OCI-LY3 (cell line): ENCODE measurements at regions not wholly inside any gene's neighbourhood (a gene's known extent, or its start where the extent isn't known, plus 50 kb on each side); places are given as distances from the start of the nearest gene placed in this dataset.

Experiments
- H2AFZ ChIP-seq: fragments of 200-600, 300-600 bp; shearing (Covaris generic); 2 replicates; pipeline ENCODE4 v1.6.0; 2014; ENCODE audit warnings: antibody characterized with exemption, low read depth, low read length
- H3K27ac ChIP-seq: fragments of 200-600, 300-600 bp; sonication (generic); 2 replicates; pipeline ENCODE4 v1.5.1; 2014; ENCODE audit warnings: mild to moderate bottlenecking, low read length, moderate library complexity, mixed read lengths
- H3K27me3 ChIP-seq: fragments of 200-600, 300-600 bp; sonication (generic); 2 replicates; pipeline ENCODE4 v1.6.1; 2014; ENCODE audit warnings: low read depth, low read length, mixed read lengths
- H3K36me3 ChIP-seq: fragments of 200-600, 300-600 bp; sonication (generic); replicated peaks from 2 replicates; pipeline ENCODE3; 2014; ENCODE audit warnings: low read depth, low read length, mixed read lengths
- H3K4me1 ChIP-seq: fragments of 300-600, 200-600 bp; sonication (generic); 2 replicates; pipeline ENCODE4 v1.6.1; 2014; ENCODE audit warnings: low read length, mixed read lengths
- H3K4me2 ChIP-seq: fragments of 200-600, 300-600 bp; sonication (generic); 2 replicates; pipeline ENCODE4 v1.6.1; 2014; ENCODE audit warnings: low read length, mixed read lengths
- H3K4me3 ChIP-seq: fragments of 300-600, 200-600 bp; sonication (generic); 2 replicates; pipeline ENCODE4 v1.5.1; 2014; ENCODE audit warnings: antibody characterized with exemption, mild to moderate bottlenecking, low read length, moderate library complexity
- H3K79me2 ChIP-seq: fragments of 300-600, 200-600 bp; shearing (Covaris generic); 2 replicates; pipeline ENCODE4 v1.6.1; 2014; ENCODE audit warnings: mild to moderate bottlenecking, low read length, mixed read lengths
- H3K9ac ChIP-seq: fragments of 300-600, 200-600 bp; shearing (Covaris generic); 2 replicates; pipeline ENCODE4 v1.6.0; 2014; ENCODE audit warnings: mild to moderate bottlenecking, low read length, moderate library complexity
- H3K9me3 ChIP-seq: fragments of 200-600, 300-600 bp; shearing (Covaris generic); 2 replicates; pipeline ENCODE4 v1.6.1; 2014; ENCODE audit warnings: low read length, mixed read lengths; ENCODE audit not compliant: insufficient read depth
- H4K20me1 ChIP-seq: fragments of 200-600, 300-600 bp; sonication (generic); 2 replicates; pipeline ENCODE4 v1.6.1; 2016; ENCODE audit warnings: low read length, mixed read lengths; ENCODE audit not compliant: insufficient read depth
- CTCF ChIP-seq: fragments of 200-600, 300-600 bp; sonication (generic); IDR thresholded peaks from 2 replicates; pipeline ENCODE4 v1.5.1; 2014; ENCODE audit warnings: antibody characterized with exemption, low read length, low read depth
- EZH2phosphoT487 ChIP-seq: fragments of 200-600 bp; shearing (Covaris generic); IDR thresholded peaks from 2 replicates; pipeline ENCODE4 v1.6.1; 2018; ENCODE audit warnings: antibody characterized with exemption, mixed run types, low read depth

DNA sequence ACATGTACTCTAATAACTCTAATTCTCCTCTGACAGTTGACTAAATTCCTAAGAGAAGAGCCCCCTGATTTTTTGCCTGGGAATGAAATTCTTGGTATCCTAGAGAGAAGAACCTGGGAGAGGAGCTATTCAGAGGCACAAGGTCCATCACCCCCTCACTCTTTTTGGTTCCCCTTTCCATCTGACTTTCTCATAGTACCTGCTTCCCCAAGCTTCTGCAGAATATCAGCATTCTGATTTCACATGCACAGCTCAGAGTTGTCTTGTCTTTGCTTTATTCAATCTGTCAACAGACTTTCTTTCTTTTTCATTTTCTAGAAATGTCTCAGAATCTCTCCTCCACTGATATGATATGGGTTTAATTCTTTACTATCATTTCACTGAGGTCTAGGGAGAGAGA is 141.5 kb upstream of the FBXL17 start:
- Histone ChIP-seq H3K9me3 (no peaks in the 10 kb centered on the region), H2AFZ (no peak overlapping the region), H4K20me1 (no peaks in the 10 kb centered on the region), H3K4me3 (peak overlapping the region; percentile 55), H3K27me3 (no peaks in the 10 kb centered on the region), H3K36me3 (no peaks in the 10 kb centered on the region), H3K79me2 (no peaks in the 10 kb centered on the region), H3K4me1 (peaks cover 43% of the 10 kb centered on the region), H3K27ac (peak overlapping the region; percentile 71), H3K4me2 (peak overlapping the region; percentile 77), H3K9ac (no peak overlapping the region)
- no peak for TF ChIP-seq EZH2phosphoT487
- TF ChIP-seq CTCF, result no peak

DNA sequence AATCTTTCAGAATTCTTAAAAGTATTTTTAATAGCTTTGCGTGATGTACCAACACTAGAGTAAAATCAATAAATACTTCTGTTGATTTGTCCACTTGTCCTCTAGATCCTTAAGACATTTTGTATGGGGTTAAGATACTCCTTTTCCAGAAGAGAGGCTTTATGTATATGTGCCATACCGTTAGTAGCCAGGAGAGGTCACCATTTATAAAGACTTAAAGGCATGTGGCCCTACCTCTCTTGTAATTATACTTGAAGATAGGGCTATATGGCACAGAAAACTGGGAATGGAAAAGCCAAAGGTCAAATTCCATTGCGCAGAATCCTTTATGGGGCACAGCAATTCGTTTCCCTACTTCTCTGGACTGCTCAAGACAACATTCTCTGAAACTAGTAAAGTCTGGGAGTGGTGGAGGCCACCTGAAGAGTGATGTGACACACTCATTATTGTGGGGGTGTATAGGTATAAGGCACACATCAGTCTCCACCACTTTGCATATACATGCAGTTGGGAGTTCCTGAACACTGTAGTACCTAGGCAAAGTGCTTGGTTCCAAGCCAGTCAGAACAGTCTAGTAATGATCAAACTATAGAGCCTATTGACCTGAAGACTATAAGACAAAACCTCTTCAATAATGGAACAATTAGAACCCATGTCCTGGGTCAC is 140.1 kb upstream of the FBXL17 start:
- Histone ChIP-seq H3K4me1 (peaks cover 43% of the 10 kb centered on the region), H3K4me3 (no peak overlapping the region)
- TF ChIP-seq CTCF, result peak; percentile 68
- TF ChIP-seq EZH2phosphoT487, result no peak

GRCh38 chr5:108521011-108521700 is 139.3 kb upstream of the FBXL17 start:
- no peak overlapping the region for H3K9ac ChIP-seq
- H3K4me3 ChIP-seq, result peak overlapping the region; percentile 31
- H3K4me2 ChIP-seq, result peak overlapping the region; percentile 51
- no peaks in the 10 kb centered on the region for H3K36me3 ChIP-seq
- no peaks in the 10 kb centered on the region for H3K9me3 ChIP-seq
- no peaks in the 10 kb centered on the region for H3K79me2 ChIP-seq
- H3K4me1 ChIP-seq, result peaks cover 43% of the 10 kb centered on the region
- no peaks in the 10 kb centered on the region for H4K20me1 ChIP-seq
- no peak overlapping the region for H2AFZ ChIP-seq
- H3K27me3 ChIP-seq, result no peaks in the 10 kb centered on the region
- H3K27ac ChIP-seq, result no peak overlapping the region
- TF ChIP-seq EZH2phosphoT487 (no peak), CTCF (no peak)

More for the DNA sequence above, 140.1 kb upstream of the FBXL17 start:
- H4K20me1 ChIP-seq, result no peaks in the 10 kb centered on the region
- no peaks in the 10 kb centered on the region for H3K27me3 ChIP-seq
- H3K4me2 ChIP-seq, result peak overlapping the region; percentile 51
- no peaks in the 10 kb centered on the region for H3K9me3 ChIP-seq
- no peaks in the 10 kb centered on the region for H3K36me3 ChIP-seq
- H2AFZ ChIP-seq, result no peak overlapping the region
- no peak overlapping the region for H3K9ac ChIP-seq
- H3K79me2 ChIP-seq, result no peaks in the 10 kb centered on the region
- H3K27ac ChIP-seq, result no peak overlapping the region

GRCh38 chr5:108516785-108517184 is 134.9 kb upstream of the FBXL17 start:
- no peaks in the 10 kb centered on the region for H3K36me3 ChIP-seq
- no peak overlapping the region for H3K9ac ChIP-seq
- no peak overlapping the region for H3K4me3 ChIP-seq
- H4K20me1 ChIP-seq, result no peaks in the 10 kb centered on the region
- H3K9me3 ChIP-seq, result no peaks in the 10 kb centered on the region
- TF ChIP-seq CTCF (no peak), EZH2phosphoT487 (no peak)
- no peak overlapping the region for H2AFZ ChIP-seq
- no peak overlapping the region for H3K4me2 ChIP-seq
- no peaks in the 10 kb centered on the region for H3K27me3 ChIP-seq
- H3K79me2 ChIP-seq, result no peaks in the 10 kb centered on the region
- peaks cover 11% of the 10 kb centered on the region for H3K4me1 ChIP-seq
- no peak overlapping the region for H3K27ac ChIP-seq
